SK-N-SH (cell line): ENCODE measurements at regions not wholly inside any gene's neighbourhood (a gene's known extent, or its start where the extent isn't known, plus 50 kb on each side); places are given as distances from the start of the nearest gene placed in this dataset.
"Not testable (repeated sequence)": the region's sequence is repeated elsewhere in the genome, so short reads cannot be mapped to it uniquely, and the experiment has no call there.

Experiments
- CTCF ChIA-PET: fragments of 300-600, 350-600 bp; formaldehyde crosslinking; extraction: SDS; loops from one replicate; lab custom pipeline; 2021; lab: Yijun Ruan, JAX
- POLR2A ChIA-PET: fragments of 350-600 bp; sonication (Branson Sonifier 250); formaldehyde crosslinking; extraction: SDS; loops from one replicate; lab custom pipeline; 2020; ENCODE audit warnings: antibody characterized with exemption, inconsistent platforms; lab: Yijun Ruan, JAX
- DNase-seq: peaks from one replicate; pipeline ENCODE4 v3.0.0; 2012
- H2AFZ ChIP-seq: fragments of 200-600 bp; sonication (generic); 2 replicates; pipeline ENCODE4 v1.8.1; 2016; ENCODE audit warnings: antibody characterized with exemption, mild to moderate bottlenecking, low read depth
- H3F3A ChIP-seq: fragments of 200-600 bp; sonication (generic); replicated peaks from 2 replicates; pipeline ENCODE3; 2016; ENCODE audit warnings: antibody characterized with exemption, mild to moderate bottlenecking; ENCODE audit not compliant: insufficient read depth
- H3K27ac ChIP-seq, 2 experiments: fragments of 200-500 bp in 1 of 2; fragments of 200-600 bp in 1 of 2; sonication (Bioruptor generic) in 1 of 2; sonication (generic), shearing (Covaris generic) in 1 of 2; 2 replicates each; pipeline versions ENCODE4 v1.5.1 to v1.6.1; 2014 to 2016; ENCODE audit warnings: low read depth in 2 of 2, inconsistent platforms in 1 of 2, low read length in 1 of 2, mild to moderate bottlenecking in 1 of 2, mixed read lengths in 1 of 2
- H3K27me3 ChIP-seq: fragments of 200-600 bp; sonication (generic), shearing (Covaris generic); 2 replicates; pipeline ENCODE4 v1.6.1; 2016; ENCODE audit warnings: mixed run types; ENCODE audit not compliant: insufficient read depth
- H3K36me3 ChIP-seq, 2 experiments: fragments of 200-500 bp in 1 of 2; fragments of 200-600 bp in 1 of 2; sonication (Bioruptor generic) in 1 of 2; sonication (generic) in 1 of 2; replicated peaks in 1 of 2; 2 replicates each; pipeline versions ENCODE3 to v1.5.1; 2014 to 2016; ENCODE audit warnings: low read length in 1 of 2, mild to moderate bottlenecking in 1 of 2; ENCODE audit not compliant: insufficient read depth in 2 of 2, control insufficient read depth in 1 of 2
- H3K4me1 ChIP-seq, 2 experiments: fragments of 200-500 bp in 1 of 2; fragments of 200-600 bp in 1 of 2; sonication (Bioruptor generic) in 1 of 2; sonication (generic), shearing (Covaris generic) in 1 of 2; 2 replicates each; pipeline versions ENCODE4 v1.5.1 to v1.6.1; 2014 to 2016; ENCODE audit warnings: low read depth in 1 of 2, low read length in 1 of 2, mixed run types in 1 of 2; ENCODE audit not compliant: insufficient read depth in 2 of 2, control insufficient read depth in 1 of 2
- H3K4me2 ChIP-seq: fragments of 200-600 bp; sonication (generic), shearing (Covaris generic); 2 replicates; pipeline ENCODE4 v1.6.1; 2017; ENCODE audit warnings: mixed run types
- H3K4me3 ChIP-seq, 2 experiments: fragments of 200-500 bp in 1 of 2; fragments of 200-600 bp in 1 of 2; sonication (Bioruptor generic) in 1 of 2; sonication (generic), shearing (Covaris generic) in 1 of 2; 2 replicates each; pipeline versions ENCODE4 v1.5.1 to v1.8.1; 2014 to 2016; ENCODE audit warnings: low read depth in 2 of 2, inconsistent platforms in 1 of 2, low read length in 1 of 2, mild to moderate bottlenecking in 1 of 2, mixed read lengths in 1 of 2, moderate library complexity in 1 of 2
- H3K79me2 ChIP-seq: fragments of 200-600 bp; sonication (generic); 2 replicates; pipeline ENCODE4 v1.8.1; 2017; ENCODE audit warnings: mild to moderate bottlenecking; ENCODE audit not compliant: insufficient read depth
- H3K9ac ChIP-seq: fragments of 200-600 bp; sonication (generic); 2 replicates; pipeline ENCODE4 v1.6.1; 2017; ENCODE audit warnings: mixed run types
- H3K9me2 ChIP-seq: fragments of 200-600 bp; sonication (generic); 2 replicates; pipeline ENCODE4 v1.6.1; 2017; ENCODE audit warnings: mixed run types
- H3K9me3 ChIP-seq: fragments of 200-600 bp; sonication (generic); 2 replicates; pipeline ENCODE4 v1.6.1; 2017; ENCODE audit warnings: mixed run types, mild to moderate bottlenecking, moderate library complexity
- H4K20me1 ChIP-seq: fragments of 200-600 bp; sonication (generic); 2 replicates; pipeline ENCODE4 v1.6.1; 2017; ENCODE audit warnings: mild to moderate bottlenecking, mixed run types; ENCODE audit not compliant: insufficient read depth
- CHD2 ChIP-seq: fragments of 150-350 bp; IDR thresholded peaks from 2 replicates; pipeline ENCODE4 v1.6.1; 2018; ENCODE audit warnings: low read length; ENCODE audit not compliant: partially characterized antibody
- EP300 ChIP-seq, 2 experiments: IDR thresholded peaks; 2 replicates each; pipeline versions ENCODE4 v1.4.0 to v1.6.1; 2012; ENCODE audit warnings: borderline replicate concordance in 1 of 2, low read depth in 1 of 2, low read length in 1 of 2
- EZH2phosphoT487 ChIP-seq: fragments of 200-600 bp; sonication (generic); IDR thresholded peaks from 2 replicates; pipeline ENCODE4 v1.6.1; 2017; ENCODE audit warnings: low read depth, mixed run types, mild to moderate bottlenecking, antibody characterized with exemption, moderate library complexity, borderline replicate concordance
- FOSL2 ChIP-seq: IDR thresholded peaks from 2 replicates; pipeline ENCODE4 v1.4.0; 2012; ENCODE audit warnings: low read depth, mild to moderate bottlenecking, moderate library complexity, borderline replicate concordance
- GABPA ChIP-seq: IDR thresholded peaks from 2 replicates; pipeline ENCODE4 v1.4.0; 2012; ENCODE audit warnings: low read depth, mild to moderate bottlenecking
- NRF1 ChIP-seq: IDR thresholded peaks from 2 replicates; pipeline ENCODE4 v1.6.1; 2012; ENCODE audit warnings: low read depth, mild to moderate bottlenecking, low read length
- RCOR1 ChIP-seq: fragments of 150-350 bp; IDR thresholded peaks from 2 replicates; pipeline ENCODE4 v1.6.1; 2017; ENCODE audit warnings: antibody characterized with exemption, low read length
- RFX5 ChIP-seq: IDR thresholded peaks from 2 replicates; pipeline ENCODE4 v1.6.1; 2012; ENCODE audit warnings: mild to moderate bottlenecking, improper control_type of control experiment, low read length
- SIN3A ChIP-seq: IDR thresholded peaks from 2 replicates; pipeline ENCODE4 v1.6.1; 2012; ENCODE audit warnings: low read depth, mild to moderate bottlenecking, low read length, moderate library complexity, borderline replicate concordance
- TAF1 ChIP-seq: IDR thresholded peaks from 2 replicates; pipeline ENCODE4 v1.6.1; 2012; ENCODE audit warnings: low read depth, mild to moderate bottlenecking, low read length, moderate library complexity, borderline replicate concordance
- WGBS: methylation state at CpG from one replicate; pipeline ENCODE4 v1.1.6; 2017; ENCODE audit warnings: low lambda C conversion rate; 5-methylcytosine and 5-hydroxymethylcytosine counted together

- no peak overlapping the region for H3K4me2 ChIP-seq
- no peaks in the 10 kb centered on the region for H3K79me2 ChIP-seq
- ChIA-PET CTCF (no interaction called here), POLR2A (no interaction called here)
- no peak overlapping the region for H2AFZ ChIP-seq
- H3K4me1 ChIP-seq = no peaks in the 10 kb centered on the region; a peak in 1 of 4 replicates
- no peak overlapping the region for H3K9ac ChIP-seq
- no peaks in the 10 kb centered on the region for H3F3A ChIP-seq
- no peaks in the 10 kb centered on the region for H4K20me1 ChIP-seq
- no peak for DNase-seq
- H3K27ac ChIP-seq = no peak overlapping the region
- WGBS = 45% methylated on average over 1 of the region's 1 CpG
- TF ChIP-seq EP300 (IDR thresholded peaks at IDR 0.05; ENCODE audit: borderline replicate concordance in 1 of 2, low read depth in 1 of 2, low read length in 1 of 2) (no peak), NRF1 (no peak), RCOR1 (no peak), FOSL2 (no peak), SIN3A (no peak), CHD2 (no peak), EZH2phosphoT487 (no peak), TAF1 (no peak)
- H3K27me3 ChIP-seq = peaks cover 10% of the 10 kb centered on the region; the same call in 1 of the 2 replicates
- no peaks in the 10 kb centered on the region for H3K9me2 ChIP-seq
- H3K9me3 ChIP-seq = no peaks in the 10 kb centered on the region
- no peaks in the 10 kb centered on the region for H3K36me3 ChIP-seq
- no peak overlapping the region for H3K4me3 ChIP-seq
Observed at GRCh38 chrX:44669626-44670025, 127.0 kb upstream of the FUNDC1 start.

GRCh38 chrX:44667771-44668170 lies 125.1 kb upstream of the FUNDC1 start:
- Histone ChIP-seq H3K4me2 (no peak overlapping the region), H3K79me2 (no peaks in the 10 kb centered on the region), H2AFZ (no peak overlapping the region), H3K27ac (no peak overlapping the region), H3K4me1 (no peaks in the 10 kb centered on the region), H3F3A (no peaks in the 10 kb centered on the region), H3K27me3 (peaks cover 10% of the 10 kb centered on the region; the same call in 1 of the 2 replicates), H3K9me3 (no peaks in the 10 kb centered on the region), H3K36me3 (no peaks in the 10 kb centered on the region), H3K9ac (no peak overlapping the region), H3K4me3 (no peak overlapping the region), H4K20me1 (no peaks in the 10 kb centered on the region), H3K9me2 (no peaks in the 10 kb centered on the region)
- CTCF ChIA-PET = no interaction called here
- TF ChIP-seq FOSL2 = no peak
- TF ChIP-seq CHD2 = no peak
- no peak for TF ChIP-seq GABPA
- TF ChIP-seq RFX5 = no peak
- no peak for DNase-seq
- WGBS = 24% methylated on average over 3 of the region's 3 CpGs
- POLR2A ChIA-PET = no interaction called here

DNA sequence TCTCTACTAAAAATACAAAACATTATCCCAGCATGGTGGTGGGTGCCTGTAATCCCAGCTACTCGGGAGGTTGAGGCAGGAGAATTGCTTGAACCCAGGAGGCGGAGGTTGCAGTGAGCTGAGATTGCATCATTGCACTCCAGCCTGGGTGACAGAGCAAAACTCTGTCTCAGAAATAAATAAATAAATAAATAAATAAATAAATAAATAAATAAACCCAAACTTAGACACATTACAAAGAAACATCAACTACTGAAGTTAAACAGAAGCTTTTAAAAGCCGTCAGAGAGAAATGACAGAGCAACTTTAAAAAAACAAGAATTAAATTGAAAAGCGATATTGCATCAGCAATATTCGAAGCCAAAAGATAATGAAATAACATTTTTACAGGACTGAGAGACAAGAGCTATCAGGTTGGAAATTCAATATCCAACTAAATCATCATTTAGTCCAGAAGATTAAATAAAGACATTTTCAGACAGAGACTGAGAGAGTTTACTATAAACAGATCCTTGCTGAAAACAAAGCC lies 115.1 kb upstream of the FUNDC1 start:
- H3K9ac ChIP-seq, CTCF ChIA-PET, DNase-seq, H3K4me2 ChIP-seq, H3K36me3 ChIP-seq, H3K4me1 ChIP-seq, H3K9me3 ChIP-seq, H3K27me3 ChIP-seq, H3K27ac ChIP-seq, H2AFZ ChIP-seq, H3K79me2 ChIP-seq, H3K9me2 ChIP-seq, H3F3A ChIP-seq, H3K4me3 ChIP-seq, H4K20me1 ChIP-seq, POLR2A ChIA-PET: not testable (repeated sequence)
- WGBS = 44% methylated on average over 5 of the region's 5 CpGs
